GM12892 (cell line): ENCODE measurements at regions not wholly inside any gene's neighbourhood (a gene's known extent, or its start where the extent isn't known, plus 50 kb on each side); places are given as distances from the start of the nearest gene placed in this dataset.

Experiments used
- POLR2A ChIP-seq: IDR thresholded peaks from 2 replicates; pipeline ENCODE4 v1.6.1; 2011; ENCODE audit warnings: low read depth, low read length, control low read depth
- POLR2AphosphoS5 ChIP-seq: IDR thresholded peaks from 2 replicates; pipeline ENCODE4 v1.6.1; 2011; ENCODE audit warnings: low read depth, low read length, control low read depth

DNA sequence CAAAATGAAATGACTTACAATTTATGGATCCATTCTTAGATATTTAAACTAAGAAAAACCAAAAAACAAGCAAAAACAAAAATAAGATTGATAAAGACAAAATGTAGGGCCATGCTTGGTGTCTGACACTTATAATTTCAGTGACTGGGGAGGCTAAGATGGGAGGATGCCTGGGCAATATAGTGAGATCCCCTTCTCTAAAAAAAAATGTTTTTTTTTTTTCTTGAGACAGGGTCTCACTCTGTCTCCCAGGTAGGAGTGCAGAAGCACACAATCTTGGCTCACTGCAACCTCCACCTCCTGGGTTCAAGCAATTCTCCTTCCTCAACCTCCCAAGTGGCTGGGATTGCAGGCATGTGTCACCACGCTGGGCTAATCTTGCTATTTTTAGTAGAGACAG is 92.4 kb downstream of the HFE start:
- no peak for TF ChIP-seq POLR2A
- no peak for TF ChIP-seq POLR2AphosphoS5
